GM21825 (cell line): ENCODE measurements at regions not wholly inside any gene's neighbourhood (a gene's known extent, or its start where the extent isn't known, plus 50 kb on each side); places are given as distances from the start of the nearest gene placed in this dataset.

Experiments used
- ATAC-seq: cut with Tn5 transposase; IDR thresholded peaks from one replicate; pipeline ENCODE4 v1.9.1; 2021; ENCODE audit warnings: mild to moderate bottlenecking, moderate library complexity; ENCODE audit not compliant: unreplicated experiment

DNA sequence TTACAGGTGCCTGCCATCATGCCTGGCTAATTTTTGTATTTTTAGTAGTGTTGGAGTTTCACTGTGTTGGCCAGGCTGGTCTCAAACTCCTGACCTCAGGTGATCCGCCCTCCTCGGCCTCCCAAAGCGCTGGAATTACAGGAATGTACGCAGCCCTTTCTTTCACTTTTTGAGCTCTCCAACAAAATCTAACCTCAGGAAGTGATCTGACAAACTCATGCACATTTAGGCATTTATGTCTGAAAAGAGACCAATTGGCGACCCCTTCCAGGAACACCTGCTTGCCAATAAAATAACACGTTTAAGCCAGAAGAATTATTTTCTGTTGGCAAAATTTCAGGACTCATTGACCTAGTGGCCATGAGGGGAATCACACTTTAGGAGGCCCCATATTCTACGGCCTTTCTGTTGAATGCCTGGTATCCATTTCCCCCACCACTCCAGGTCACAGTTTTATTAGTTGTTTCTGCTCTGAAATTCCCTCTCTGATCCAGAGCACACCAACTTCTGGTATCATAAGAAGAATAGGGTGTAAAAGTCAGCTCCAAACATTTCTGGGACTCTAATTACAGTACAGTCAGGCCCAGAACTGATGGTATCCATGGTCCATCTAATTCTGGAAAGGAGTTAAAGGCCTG, 65.8 kb upstream of the FRMD4A start:
- no peak for ATAC-seq

- no peak for ATAC-seq
These were observed 63.5 kb upstream of the FRMD4A start for GRCh38 chr10:14394179-14394578.

DNA sequence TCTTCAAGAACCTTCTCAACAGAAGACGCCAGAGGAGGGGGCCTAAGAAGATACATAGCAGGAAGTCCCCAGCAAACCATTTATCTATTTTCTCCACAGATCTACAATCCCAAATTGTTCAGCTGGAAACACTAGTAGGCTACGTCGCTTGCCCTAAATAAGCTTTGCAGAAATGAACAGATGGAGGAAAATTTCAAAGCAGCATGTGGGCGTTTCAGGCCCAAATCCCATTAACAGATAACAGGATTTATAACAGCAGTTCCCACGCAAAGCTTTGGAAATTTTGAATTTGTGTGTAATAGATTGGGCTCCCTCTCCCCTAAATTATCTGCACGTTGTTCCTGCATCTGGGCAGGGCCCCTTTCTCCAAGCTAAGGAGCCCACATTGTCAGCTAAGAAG, 60.6 kb upstream of the FRMD4A start:
- no peak for ATAC-seq

- ATAC-seq: peak; percentile 76
These were observed 59.4 kb upstream of the FRMD4A start for GRCh38 chr10:14389981-14390590.

GRCh38 chr10:14385596-14386593, 55.2 kb upstream of the FRMD4A start:
- ATAC-seq: no peak

DNA sequence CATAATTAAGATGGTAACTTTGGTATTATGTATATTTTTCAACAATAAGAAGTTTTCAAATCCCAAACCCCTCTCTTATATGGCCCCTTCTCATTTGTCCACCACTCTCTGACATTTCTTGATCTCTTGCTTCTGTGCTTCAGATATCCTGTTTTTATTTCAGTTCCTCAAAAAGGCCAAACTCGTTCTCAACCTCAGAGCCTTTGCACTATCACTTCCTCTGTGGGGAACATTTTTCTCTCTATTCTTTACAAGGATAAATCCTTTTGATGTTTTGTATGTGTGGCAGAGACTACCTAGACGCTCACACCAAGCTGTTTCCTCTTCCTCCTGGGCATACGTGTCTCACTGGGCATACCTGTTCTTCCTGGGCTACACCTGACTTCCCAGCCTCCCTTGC, 54.2 kb upstream of the FRMD4A start:
- no peak for ATAC-seq

- no peak for ATAC-seq
These were observed 53.5 kb upstream of the FRMD4A start for GRCh38 chr10:14384116-14384730.

GRCh38 chr10:14383266-14383665, 52.5 kb upstream of the FRMD4A start:
- no peak for ATAC-seq

DNA sequence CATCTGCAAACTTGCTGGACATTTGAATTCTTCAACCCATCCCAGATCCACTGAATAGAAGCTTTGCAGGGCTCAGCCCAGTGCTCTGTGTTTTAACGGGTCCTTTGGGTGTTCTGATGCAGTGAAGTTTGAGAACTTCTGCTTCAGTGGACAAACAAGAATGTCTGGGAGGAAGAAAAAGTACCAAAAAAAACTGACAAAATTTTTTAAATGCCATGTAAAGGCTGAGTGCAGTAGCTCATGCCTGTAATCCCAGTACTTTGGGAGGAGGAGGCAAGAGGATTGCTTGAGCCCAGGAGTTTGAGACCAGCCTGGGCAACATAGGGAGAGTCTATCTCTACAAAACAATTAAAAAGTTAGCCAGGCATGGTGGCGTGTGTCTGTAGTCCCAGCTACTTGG, 51.8 kb upstream of the FRMD4A start:
- no peak for ATAC-seq

DNA sequence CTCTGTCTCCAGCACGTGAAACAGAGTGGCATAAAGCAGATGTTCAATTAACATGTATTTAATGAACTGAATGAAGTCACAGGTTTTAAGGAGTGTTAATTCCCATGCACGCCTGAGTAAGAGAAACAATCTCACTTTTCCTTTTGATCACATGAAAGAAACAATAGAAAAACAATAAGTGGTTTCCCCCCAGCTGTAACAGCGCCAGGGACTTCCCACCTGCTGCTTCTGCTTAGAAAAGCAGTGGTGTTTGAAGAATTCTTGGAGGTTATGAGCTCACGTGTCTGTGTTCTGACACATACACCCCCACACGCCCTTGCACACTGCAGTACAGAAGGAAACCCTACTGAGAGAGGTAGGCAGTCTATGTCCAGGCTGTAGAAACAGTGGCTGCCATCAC, 51.3 kb upstream of the FRMD4A start:
- peak; percentile 66 for ATAC-seq

DNA sequence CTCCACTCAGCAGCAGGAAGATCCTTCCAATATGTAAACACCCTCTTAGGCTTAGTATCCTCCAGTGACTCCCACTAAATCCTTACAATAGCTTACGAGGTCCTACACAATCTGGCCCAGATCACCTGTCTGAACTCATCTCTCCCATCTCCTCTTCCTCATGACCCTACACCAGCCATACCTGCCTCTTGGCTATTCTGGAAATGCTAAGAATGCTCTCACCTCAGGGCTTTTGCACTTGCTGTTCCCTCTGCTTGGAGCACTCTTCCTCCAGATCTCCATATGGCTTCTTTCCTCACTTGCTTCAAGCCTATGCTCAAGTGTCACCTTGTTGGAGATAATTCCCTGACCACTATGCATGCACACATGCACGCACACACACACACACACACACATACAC, 50.8 kb upstream of the FRMD4A start:
- no peak for ATAC-seq

DNA sequence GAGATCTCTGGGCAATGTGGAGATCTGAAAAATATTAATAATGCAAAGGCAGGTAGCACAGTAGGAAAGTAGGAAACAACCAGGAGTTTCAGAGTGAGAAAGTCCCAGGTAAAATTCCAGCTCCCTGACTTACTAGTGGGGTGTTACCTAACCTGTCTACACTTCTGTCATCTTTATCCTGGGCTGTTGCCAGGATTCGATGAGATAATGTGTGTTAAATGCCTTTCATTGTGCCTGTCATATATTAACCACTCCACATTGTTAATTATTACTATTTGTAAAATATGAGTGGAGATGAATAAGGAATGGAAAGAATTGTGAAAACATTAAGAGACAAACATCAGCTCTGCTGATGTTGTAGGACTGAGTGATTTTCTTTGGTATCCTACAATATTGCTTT, 50.0 kb upstream of the FRMD4A start:
- ATAC-seq: no peak
